GM21576 (cell line): ENCODE measurements at regions not wholly inside any gene's neighbourhood (a gene's known extent, or its start where the extent isn't known, plus 50 kb on each side); places are given as distances from the start of the nearest gene placed in this dataset.
"Not testable (repeated sequence)": the region's sequence is repeated elsewhere in the genome, so short reads cannot be mapped to it uniquely, and the experiment has no call there.

Source experiments
- ATAC-seq: cut with Tn5 transposase; IDR thresholded peaks from one replicate; pipeline ENCODE4 v1.9.1; 2021; ENCODE audit warnings: mild to moderate bottlenecking, moderate library complexity; ENCODE audit not compliant: unreplicated experiment

DNA sequence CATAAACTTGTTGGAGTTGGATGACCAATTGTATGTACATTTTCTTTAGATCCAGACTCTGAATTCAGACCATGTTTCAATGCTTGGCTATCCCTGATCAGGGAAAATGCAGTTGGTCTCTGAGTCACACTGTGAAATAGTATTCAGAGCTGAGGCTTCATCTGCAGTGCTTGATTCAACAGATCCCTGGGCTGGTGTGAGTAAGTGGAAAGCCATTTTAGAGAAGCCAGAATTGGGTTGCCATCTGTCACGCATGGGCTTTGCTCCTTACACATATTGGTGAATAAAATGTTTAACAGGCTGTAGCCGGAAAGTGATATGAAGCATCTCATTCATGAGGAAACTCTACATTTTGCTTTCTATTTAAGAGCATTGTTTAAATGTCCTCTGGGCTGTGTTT lies 50.0 kb upstream of the ACYP2 start:
- ATAC-seq, result no peak

DNA sequence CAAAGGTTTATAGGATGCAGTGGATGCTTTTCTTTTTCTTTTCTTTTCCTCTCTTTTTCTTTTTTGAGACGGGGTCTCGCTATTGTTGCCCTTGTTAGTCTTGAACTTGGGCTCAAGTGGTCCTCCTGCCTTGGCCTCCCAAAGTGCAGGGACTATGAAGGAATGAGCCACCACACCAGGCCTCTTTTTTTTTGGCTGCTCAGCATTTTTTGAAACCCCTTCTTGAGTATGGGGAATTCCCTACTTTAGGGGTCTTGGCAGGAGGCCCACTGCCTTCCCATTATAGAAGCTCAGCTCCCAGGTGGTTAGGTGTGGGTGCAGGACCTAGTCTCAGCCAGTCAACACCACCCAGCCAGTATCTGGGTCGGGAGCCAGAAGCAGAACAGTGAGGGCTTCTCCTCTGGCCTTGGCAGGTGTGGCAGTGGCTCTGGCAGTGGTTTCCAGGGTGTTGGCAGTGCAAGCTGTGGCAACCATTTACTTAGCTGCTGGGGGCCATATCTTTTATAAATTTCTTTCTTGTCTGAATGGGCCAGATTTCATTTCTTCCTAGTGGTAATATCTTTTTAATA lies 51.4 kb upstream of the ACYP2 start:
- no peak for ATAC-seq

DNA sequence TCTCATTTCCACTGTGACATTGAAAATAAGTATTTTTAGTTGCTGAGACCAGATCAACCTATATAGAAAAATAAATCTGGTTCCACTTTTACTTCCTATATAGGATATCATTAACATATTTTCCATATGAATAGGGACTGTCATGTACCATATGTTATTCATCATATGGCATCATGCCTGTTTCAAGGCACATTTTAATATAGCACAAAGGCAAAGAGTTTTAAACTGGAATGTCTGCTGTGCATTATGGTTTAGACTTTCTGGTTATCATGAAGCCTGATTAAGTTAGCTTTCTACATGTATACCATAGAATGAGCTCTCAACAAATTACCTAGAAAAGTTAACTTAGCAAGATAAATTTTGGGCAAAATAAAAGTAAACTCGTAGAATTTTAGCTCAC lies 53.0 kb upstream of the ACYP2 start:
- ATAC-seq, result no peak

DNA sequence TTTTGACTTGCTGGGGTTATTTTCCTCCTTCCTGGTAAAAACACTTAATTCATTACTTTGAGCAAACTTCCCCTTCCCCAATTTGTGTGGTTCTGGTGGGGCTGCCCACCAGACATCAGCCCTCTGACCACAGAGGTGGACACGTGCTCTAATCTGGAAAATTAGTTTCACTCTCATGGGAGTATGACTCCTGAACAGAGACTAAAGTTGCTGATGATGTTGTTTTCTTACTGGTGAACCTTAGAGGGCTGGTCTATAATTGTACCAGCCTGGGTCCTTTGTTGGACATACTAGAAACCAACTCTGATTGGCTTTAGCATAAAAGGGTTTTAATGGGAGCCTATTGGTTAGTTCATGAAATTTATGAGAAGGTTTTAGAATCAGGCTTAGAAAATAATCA lies 54.1 kb upstream of the ACYP2 start:
- ATAC-seq, result no peak

DNA sequence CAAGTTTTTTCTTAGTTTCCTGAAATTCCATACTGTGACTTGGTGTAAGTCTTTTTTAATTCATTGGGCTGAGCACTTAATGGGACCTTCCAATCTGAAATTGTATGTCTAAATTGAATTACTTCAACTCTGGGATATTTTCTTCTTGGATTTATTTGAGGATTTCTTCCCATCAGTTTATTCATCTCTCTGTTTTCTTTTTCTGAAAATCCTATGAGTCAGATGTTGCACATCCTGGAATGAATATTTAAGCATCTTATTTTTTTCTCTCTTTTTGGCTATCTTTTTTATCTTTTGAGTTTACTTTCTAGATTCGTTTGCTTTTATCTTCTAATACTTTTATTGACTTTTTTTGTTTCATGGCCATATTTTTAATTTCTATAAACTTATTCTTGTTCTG lies 55.4 kb upstream of the ACYP2 start:
- ATAC-seq, result no peak

DNA sequence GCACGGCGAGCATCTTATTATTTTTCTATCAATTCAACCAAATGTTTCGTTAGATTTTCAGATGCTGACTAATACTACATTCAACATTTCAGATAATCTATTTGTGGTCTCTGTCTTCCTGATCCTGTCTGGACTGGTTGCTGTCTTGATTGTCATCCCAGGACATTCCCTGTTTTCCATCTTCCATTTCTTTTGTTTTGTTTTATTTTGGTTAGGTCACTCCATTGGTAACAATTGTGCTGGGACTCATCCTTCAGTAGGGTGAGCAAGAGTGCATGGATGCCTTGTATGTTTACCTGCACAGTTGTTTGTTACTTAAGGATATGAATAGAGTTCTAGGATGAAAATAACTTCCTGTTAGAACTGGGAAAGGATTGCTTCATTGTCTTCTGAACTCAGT lies 55.9 kb upstream of the ACYP2 start:
- no peak for ATAC-seq

DNA sequence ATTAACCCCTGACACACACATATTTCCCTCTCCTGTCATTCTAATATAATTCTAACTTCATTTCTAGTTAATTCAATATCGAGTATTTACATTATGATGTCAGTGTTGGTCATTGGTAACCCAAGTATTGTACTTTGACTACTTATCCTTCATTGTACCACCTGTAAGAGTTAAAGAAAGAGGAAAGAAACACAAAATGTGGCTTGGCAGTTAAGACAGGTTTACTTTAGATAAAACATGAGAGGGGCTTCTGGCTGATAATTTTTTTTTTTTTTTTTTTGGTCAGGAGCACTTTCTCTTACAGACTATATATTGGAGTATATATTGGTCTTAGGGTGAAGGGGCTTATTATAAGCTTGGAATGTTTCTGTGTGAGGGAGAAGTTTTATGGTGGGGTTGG lies 57.0 kb upstream of the ACYP2 start:
- no peak for ATAC-seq

DNA sequence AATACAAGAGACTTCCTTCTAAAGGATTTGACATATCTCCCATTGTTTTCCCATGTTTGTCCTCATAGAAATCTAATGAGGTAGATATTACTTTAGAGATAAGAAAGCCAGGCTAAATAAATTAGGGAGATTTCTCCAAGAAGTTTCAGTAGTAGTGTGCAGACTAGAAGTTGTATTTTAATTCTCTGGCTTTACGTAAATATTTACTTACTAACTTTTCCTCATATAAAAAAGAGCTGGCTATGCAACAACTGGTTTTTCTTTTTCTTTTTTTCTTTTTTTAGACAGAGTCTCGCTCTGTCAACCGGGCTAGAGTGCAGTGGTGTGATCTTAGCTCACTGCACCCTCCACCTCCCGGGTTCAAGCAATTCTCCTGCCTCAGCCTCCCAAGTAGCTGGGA lies 60.6 kb upstream of the ACYP2 start:
- ATAC-seq, result no peak

DNA sequence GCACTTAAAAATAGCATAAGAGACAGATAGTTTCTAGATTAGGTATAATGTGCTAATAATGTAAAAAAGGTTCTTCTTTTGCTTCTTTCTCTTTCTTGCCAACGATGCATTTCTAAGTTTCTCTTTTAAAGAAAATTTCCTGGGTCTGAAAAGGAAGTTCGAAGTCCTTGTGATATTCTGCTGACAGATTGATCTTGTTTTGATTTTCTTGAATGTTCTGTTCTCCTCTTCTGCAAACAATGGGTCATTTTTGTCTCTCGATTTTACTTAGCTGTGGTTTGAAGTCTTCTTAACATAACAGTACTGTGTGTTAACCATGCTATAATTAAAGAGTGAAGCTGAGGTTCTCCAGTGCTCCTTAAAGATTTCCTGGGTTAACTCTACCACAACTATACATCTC lies 61.1 kb upstream of the ACYP2 start:
- peak; percentile 71 for ATAC-seq

DNA sequence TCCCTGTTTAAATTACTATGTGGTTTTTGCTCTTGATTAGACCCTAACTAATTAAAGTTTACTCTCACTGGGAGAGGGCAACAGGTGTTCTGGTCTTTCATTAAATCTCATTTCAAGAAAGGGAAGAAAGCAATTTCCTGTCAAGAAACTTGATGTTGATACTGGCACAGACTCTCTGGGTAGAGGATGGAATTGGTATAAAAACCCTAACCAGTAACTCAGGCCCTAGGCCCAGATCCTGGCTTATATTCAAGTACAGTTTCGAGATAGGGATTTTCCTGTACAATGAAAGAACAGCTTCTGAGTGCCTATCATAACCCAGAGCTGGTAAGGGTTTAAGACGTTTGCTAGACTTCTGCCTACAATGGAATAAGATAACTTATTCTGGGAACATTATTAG lies 61.6 kb upstream of the ACYP2 start:
- ATAC-seq, result peak; percentile 41

DNA sequence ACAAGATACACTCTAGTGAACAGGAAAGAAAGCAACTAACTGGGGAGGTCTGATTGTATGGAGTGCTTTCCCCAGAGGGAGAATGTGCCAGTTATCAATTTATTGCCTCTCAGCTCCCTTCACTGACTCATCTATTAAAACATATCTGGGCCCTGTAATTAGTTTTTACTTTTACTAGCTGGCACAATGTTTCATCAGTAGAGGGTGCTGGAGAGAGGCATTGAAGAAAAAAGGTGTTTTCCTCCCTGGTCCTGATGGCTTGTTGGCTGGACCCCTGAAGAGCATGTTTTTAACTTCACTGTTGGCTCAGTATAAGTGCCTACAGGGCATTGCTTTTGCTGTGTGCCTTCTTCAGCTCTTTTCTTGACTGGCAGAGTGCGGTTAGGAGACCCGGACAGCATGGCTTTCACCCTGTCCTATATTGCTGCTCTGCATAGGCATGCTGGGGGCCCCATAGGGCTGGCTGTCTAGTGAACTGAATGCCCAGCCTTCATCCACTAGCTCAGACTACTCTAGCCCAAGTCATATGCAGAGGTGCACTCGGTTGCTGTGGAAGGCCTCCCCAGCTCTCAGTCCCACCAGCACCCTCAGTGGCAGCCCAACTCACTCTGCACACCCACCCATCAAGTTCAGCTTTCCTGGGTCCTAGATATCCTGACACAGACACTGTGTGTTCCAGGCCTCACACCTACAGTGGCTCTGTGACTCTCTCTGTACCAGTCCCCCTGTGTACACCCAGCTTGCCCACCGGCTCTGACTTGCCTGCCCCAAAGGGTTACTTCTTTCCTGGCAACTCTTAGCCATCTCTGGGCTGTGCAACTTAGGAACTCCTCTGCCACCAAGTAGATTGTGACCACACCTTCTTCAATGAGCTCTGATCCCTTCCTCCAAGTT lies 62.3 kb upstream of the ACYP2 start:
- ATAC-seq, result peak; percentile 35

DNA sequence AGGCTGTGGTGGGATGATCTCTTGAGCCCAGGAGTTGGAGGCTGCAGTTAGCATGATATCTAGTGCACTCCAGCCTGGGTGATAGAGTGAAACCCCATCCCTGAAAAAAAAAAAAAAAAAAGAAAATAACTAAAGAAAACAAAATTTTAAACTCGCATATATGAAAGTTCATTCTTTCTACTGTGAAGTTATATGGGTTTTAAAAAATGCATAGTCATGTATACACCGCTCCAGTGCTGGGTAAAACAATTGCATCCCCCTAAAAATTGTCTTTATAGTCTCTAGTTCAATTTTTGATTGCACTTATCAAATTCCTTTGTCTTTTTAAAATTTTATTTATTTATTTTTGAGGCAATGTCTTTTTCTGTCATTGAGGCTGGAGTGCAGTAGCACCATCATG lies 65.0 kb upstream of the ACYP2 start:
- no peak for ATAC-seq

DNA sequence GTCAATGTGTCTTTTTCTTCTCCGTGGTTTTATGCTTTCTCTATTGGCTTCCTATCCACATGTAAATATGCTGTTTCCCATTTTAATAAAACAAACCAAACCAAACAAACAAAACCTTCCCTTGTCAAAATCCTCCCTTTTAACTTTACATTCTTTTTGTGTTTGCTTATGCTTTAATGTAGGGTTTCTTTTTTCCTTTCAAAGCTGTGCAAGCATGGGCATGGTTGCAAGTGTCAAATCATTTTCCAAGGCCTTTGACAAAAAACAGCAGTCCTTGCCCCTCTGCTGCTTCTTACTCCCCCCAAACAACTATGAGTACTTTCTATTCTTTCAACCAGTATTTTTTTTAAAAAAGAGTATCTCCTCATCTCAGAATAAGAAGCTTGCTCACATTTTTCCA lies 66.0 kb upstream of the ACYP2 start:
- no peak for ATAC-seq

DNA sequence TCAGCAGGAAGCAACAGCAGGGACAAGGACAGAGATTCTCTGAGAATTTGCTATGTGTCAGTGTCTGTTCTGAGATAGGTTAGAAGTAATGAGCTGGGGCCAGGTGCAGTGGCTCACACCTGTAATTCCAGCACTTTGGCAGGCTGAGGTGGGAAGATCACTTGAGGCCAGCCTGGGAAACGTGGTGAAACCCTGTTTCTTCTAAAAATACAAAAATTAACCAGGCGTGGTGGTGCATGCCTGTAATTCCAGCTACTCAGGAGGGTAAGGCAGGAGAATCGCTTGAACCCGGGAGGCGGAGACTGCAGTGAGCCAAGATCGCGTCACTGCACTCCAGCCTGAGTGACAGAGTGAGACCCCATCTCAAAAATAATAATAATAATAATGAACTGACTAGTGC lies 66.5 kb upstream of the ACYP2 start:
- ATAC-seq, result not testable (repeated sequence)

DNA sequence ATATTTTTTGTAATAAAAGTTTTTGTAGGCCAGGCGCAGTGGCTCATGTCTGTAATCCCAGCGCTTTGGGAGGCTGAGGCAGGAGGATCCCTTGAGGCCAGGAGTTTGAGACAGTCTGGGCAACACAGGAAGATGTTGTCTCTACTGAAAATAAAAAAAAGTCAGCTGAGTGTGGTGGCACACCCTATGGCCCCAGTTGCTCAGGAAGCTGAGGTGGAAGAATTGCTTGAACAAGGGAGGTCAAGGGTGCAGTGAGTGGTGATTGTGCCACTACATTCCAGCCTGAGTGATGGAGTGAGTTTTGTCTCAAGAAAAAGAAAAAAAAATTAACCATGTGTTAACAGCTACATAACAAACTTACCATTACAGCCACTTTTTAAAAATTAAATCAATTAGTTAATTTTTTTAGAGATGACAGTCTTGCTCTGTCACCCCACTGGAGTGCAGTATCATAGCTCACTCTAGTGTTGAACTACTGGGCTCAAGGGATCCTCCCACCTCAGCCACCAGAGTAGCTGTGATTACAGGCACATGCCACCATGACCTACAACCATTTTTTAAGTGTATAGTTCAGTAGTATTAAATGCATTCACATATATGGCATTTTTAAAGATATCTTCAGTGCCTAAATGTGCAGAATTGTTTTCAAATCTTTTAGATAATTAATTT lies 67.2 kb upstream of the ACYP2 start:
- ATAC-seq, result peak; percentile 40

DNA sequence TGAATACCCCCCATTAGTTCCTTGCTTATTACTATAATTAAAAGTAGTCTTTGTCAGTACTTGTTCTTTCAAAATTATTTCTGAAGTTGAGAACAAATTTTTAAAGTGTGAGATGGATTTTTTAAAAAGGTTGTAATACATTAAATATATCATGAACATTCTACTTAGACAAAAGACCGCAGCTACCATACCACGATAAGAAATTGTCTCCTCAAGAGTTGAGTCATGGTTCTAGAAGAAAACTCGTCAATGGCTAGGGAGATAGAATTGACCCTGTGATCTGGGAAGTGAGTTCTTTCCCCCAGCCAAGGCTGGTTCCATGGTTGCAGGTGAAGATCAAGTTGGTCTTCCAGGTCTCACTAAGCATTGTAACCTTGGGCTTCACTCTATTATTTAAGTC lies 67.8 kb upstream of the ACYP2 start:
- ATAC-seq, result no peak

DNA sequence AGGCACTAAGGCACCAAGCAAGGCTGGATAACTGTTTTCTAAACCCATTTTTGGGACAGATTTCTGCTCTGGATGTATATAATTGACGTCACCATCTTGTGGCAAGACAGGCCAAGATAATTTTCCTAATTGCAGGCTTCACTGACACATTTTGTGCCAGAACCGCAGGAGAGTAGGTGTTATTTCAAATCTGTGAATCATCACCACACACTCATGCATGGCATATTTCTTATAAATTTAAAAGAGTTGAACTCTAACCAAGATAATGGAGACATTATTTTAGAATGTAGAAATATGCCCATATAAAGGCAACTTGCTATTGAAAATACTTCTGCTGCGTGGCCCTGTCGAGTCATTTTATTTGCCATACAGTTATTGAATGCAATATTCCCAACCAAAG lies 68.3 kb upstream of the ACYP2 start:
- ATAC-seq, result no peak

DNA sequence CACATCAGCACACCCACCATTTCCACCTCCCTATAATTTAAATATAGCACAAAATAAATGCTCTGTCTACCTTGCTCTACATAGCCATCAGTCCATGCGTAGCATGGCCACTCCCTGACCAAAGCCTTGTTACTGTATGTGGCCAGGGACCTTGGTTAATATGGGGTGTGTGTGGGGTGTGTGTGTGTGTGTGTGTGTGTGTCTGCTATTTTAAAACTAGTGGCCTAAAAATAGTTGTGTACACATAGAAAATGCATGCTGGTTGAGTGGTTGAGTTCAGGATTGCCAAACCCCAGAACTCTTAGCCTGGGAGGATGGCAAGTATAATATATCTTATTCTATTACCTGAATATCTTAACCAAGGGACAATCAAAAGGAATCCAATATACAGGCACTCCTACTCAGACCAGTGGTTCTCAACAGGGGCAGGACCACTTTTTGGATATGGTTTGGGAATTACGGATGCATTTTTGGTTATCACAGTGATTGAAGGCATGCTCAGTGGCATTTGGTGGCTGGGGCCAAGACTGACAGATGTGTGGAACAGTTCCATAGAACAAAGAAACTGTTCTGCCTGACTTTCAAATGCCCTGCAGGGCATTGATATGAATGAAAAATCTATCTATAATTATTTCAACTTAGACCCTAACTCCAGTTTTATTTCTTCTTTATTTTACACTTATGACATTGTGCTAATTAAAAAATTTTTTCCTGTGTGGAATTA lies 72.3 kb upstream of the PSME4 start:
- ATAC-seq, result no peak

DNA sequence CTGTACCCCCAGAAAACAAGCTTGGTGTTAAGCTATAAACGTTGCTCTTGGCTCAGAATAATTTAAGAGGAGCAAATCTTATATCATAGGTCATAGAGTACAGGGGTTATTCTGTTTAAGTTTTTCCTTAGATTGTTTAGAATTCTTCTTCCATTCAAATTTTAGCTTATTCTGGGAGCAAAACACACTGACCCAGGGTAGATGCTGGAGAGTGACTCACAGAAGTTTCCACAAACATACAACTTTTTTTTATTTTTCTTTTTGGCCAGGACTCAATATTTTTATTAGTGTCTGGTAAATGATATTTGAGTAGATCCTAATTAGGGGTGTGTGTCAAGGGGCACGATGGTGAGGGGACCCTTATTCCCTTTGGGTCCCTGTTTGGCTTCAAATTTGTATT lies 71.5 kb upstream of the PSME4 start:
- no peak for ATAC-seq

DNA sequence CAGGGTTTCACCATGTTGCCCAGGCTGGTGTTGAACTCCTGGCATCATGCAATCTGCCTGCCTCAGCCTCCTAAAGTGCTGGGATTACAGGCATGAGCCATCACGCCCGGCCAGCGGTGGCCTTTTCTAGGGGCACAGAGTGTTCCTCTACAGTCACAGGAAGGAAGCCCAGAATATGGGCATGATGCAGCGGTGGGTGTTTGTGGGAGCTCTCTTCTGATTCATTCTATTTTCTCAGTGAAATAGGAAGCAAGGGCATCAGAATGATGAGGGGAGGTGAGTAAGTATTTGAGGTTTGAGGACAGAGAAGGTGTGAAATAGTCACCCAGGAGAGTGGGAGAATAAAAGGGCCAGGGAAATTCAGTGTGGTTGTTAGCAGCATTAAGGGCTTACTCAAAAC lies 70.3 kb upstream of the PSME4 start:
- ATAC-seq, result no peak

DNA sequence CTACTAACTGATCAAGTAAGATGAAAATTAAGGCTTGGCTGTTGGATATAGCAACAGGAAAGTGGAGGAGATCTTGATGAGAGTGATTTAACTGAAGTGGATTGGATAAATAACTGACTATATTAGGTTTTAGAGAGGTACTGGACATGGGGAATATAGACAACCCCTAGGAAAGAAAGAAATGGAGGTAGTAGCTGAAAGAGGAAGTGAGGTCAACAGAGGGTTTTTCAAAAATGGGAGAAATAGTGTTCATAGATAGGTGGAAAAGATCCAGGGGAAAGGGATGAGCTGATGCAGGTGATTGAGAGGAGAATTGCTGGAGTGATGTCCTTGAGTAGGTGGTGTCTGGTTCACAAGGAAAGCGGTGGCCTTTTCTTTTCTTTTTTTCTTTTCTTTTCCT lies 69.9 kb upstream of the PSME4 start:
- no peak for ATAC-seq

DNA sequence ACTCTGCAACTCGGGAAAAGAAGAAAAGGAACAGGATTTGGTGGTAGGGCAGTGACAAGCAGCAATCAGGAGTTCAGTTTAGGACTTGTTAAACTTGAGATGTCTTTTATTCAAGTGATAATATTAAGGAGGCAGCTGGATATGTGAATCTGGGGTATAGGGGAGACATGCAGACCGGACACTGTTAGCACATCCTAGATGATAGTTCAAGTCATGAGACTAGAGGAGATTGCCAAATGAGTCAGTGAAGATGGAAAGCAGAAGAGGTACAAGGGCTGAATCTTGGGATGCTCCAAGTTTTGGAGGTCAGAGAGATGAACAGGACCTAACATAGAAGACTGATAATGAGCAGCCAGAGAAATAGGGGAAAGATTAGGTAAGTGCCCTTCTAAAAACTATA lies 69.5 kb upstream of the PSME4 start:
- no peak for ATAC-seq
